ENCODE measurements at regions not wholly inside any gene's neighbourhood (a gene's known extent, or its start where the extent isn't known, plus 50 kb on each side); places are given as distances from the start of the nearest gene placed in this dataset.

DNA sequence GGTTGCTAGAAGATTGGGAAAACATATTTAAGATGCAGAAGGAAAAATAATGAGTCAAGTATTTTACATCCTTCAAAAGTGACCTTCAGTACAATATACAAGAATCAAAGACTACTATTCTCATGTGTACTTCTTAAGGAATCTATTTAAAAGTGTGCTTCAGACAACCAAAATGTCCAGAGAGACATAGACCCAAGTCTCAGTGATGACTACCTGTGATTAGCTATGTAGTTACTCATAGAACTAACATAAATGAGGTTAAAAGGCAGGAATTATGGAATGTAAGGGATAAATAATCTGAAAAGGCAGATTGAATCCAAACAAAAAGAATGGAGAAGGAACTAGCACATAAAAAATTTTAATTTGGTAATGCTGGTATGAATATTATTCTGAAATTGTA lies 634.7 kb upstream of the FAM241A start:
- Histone ChIP-seq H3K27me3 (ENCODE audit: insufficient read depth, low read depth, low read length) (no peaks in the 10 kb centered on the region), H3K9me3 (ENCODE audit: low read length) (no peaks in the 10 kb centered on the region), H3K27ac (ENCODE audit: low read length) (no peak overlapping the region), H3K4me3 (ENCODE audit: low read length) (no peak overlapping the region), H2AFZ (ENCODE audit: low read depth, low read length) (no peak overlapping the region), H3K9me2 (ENCODE audit: insufficient read depth, low read length) (no peaks in the 10 kb centered on the region), H3K79me2 (replicated peaks; ENCODE audit: insufficient read depth, low read length) (no peaks in the 10 kb centered on the region), H3F3A (ENCODE audit: insufficient read depth, low read length, poor library complexity, severe bottlenecking) (no peaks in the 10 kb centered on the region), H3K4me2 (ENCODE audit: low read length) (no peak overlapping the region), H4K20me1 (ENCODE audit: insufficient read depth) (no peaks in the 10 kb centered on the region), H3K9ac (ENCODE audit: low read length) (no peak overlapping the region), H3K36me3 (ENCODE audit: insufficient read depth, low read length) (no peaks in the 10 kb centered on the region)
- TF ChIP-seq SMC3 (conservative IDR thresholded peaks at IDR 0.05; ENCODE audit: poor library complexity) (no peak), POLR2AphosphoS5 (IDR thresholded peaks at IDR 0.05) (no peak), TAF1 (IDR thresholded peaks at IDR 0.05; ENCODE audit: low read depth) (no peak), EP300 (conservative IDR thresholded peaks at IDR 0.05; ENCODE audit: poor library complexity, severe bottlenecking) (no peak), MXI1 (conservative IDR thresholded peaks at IDR 0.05; ENCODE audit: poor library complexity, severe bottlenecking) (no peak), RAD21 (conservative IDR thresholded peaks at IDR 0.05) (no peak), EZH2 (IDR thresholded peaks at IDR 0.05; ENCODE audit: borderline replicate concordance, insufficient read depth, low read length, poor library complexity, severe bottlenecking) (no peak), CTCF (IDR thresholded peaks at IDR 0.05; ENCODE audit: poor library complexity, severe bottlenecking) (no peak)
- TF ChIP-seq, protein P1, sequence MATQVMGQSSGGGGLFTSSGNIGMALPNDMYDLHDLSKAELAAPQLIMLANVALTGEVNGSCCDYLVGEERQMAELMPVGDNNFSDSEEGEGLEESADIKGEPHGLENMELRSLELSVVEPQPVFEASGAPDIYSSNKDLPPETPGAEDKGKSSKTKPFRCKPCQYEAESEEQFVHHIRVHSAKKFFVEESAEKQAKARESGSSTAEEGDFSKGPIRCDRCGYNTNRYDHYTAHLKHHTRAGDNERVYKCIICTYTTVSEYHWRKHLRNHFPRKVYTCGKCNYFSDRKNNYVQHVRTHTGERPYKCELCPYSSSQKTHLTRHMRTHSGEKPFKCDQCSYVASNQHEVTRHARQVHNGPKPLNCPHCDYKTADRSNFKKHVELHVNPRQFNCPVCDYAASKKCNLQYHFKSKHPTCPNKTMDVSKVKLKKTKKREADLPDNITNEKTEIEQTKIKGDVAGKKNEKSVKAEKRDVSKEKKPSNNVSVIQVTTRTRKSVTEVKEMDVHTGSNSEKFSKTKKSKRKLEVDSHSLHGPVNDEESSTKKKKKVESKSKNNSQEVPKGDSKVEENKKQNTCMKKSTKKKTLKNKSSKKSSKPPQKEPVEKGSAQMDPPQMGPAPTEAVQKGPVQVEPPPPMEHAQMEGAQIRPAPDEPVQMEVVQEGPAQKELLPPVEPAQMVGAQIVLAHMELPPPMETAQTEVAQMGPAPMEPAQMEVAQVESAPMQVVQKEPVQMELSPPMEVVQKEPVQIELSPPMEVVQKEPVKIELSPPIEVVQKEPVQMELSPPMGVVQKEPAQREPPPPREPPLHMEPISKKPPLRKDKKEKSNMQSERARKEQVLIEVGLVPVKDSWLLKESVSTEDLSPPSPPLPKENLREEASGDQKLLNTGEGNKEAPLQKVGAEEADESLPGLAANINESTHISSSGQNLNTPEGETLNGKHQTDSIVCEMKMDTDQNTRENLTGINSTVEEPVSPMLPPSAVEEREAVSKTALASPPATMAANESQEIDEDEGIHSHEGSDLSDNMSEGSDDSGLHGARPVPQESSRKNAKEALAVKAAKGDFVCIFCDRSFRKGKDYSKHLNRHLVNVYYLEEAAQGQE (IDR thresholded peaks at IDR 0.05; ENCODE audit: borderline replicate concordance), result no peak

DNA sequence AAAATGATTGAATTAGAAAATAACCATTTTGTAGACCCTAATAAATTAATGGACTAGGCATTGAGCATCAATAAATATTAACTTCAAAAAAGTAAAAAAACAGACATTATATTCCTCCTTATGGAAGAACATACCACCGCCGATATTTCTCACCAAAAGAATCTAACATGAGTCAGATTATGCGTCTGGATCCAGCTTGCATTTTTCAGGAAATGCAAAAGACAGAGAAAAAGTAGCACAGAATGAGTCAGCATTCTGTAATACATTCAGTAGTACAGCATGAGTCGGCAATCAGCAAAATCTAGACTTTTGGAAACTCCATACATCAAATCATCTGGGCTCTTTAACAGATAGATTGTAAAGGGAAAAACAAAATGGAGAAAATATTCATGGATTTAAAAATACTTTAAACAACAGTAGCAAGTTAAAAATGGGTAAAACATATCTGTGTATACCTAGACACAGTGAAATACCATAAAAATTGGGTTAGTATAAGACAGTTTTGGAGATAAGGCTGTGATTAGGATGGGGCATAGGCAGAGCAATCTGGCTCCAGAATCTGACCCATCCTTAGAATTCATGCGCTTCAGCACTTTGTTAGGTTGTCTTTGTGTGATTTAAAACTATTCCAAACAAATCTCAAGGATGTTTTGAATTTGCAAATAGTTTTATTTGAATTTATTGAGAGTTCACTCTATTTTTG lies 633.0 kb upstream of the FAM241A start:
- no peak overlapping the region for H2AFZ ChIP-seq (ENCODE audit: low read depth, low read length)
- no peaks in the 10 kb centered on the region for H3K9me3 ChIP-seq (ENCODE audit: low read length)
- TF ChIP-seq MXI1 (conservative IDR thresholded peaks at IDR 0.05; ENCODE audit: poor library complexity, severe bottlenecking) (no peak), RAD21 (conservative IDR thresholded peaks at IDR 0.05) (no peak), EP300 (conservative IDR thresholded peaks at IDR 0.05; ENCODE audit: poor library complexity, severe bottlenecking) (no peak), POLR2AphosphoS5 (IDR thresholded peaks at IDR 0.05) (no peak), CTCF (IDR thresholded peaks at IDR 0.05; ENCODE audit: poor library complexity, severe bottlenecking) (no peak), TAF1 (IDR thresholded peaks at IDR 0.05; ENCODE audit: low read depth) (no peak), EZH2 (IDR thresholded peaks at IDR 0.05; ENCODE audit: borderline replicate concordance, insufficient read depth, low read length, poor library complexity, severe bottlenecking) (no peak), SMC3 (conservative IDR thresholded peaks at IDR 0.05; ENCODE audit: poor library complexity) (no peak)
- TF ChIP-seq, protein P1 (IDR thresholded peaks at IDR 0.05; ENCODE audit: borderline replicate concordance), result no peak
- no peak overlapping the region for H3K4me3 ChIP-seq (ENCODE audit: low read length)
- no peaks in the 10 kb centered on the region for H4K20me1 ChIP-seq (ENCODE audit: insufficient read depth)
- no peak overlapping the region for H3K27ac ChIP-seq (ENCODE audit: low read length)
- H3K36me3 ChIP-seq (ENCODE audit: insufficient read depth, low read length), result no peaks in the 10 kb centered on the region
- no peak overlapping the region for H3K9ac ChIP-seq (ENCODE audit: low read length)
- H3K27me3 ChIP-seq (ENCODE audit: insufficient read depth, low read depth, low read length), result no peaks in the 10 kb centered on the region
- H3F3A ChIP-seq (ENCODE audit: insufficient read depth, low read length, poor library complexity, severe bottlenecking), result no peaks in the 10 kb centered on the region
- H3K4me2 ChIP-seq (ENCODE audit: low read length), result no peak overlapping the region
- no peaks in the 10 kb centered on the region for H3K79me2 ChIP-seq (replicated peaks; ENCODE audit: insufficient read depth, low read length)
- H3K9me2 ChIP-seq (ENCODE audit: insufficient read depth, low read length), result no peaks in the 10 kb centered on the region
